IMR-90 (cell line): ENCODE measurements at regions not wholly inside any gene's neighbourhood (a gene's known extent, or its start where the extent isn't known, plus 50 kb on each side); places are given as distances from the start of the nearest gene placed in this dataset.

Experiments
- ATAC-seq: fragments of 200-7000 bp; cut with Tn5 transposase; 2 replicates; pipeline ENCODE4 v1.9.1; 2020; ENCODE audit warnings: low read depth, mild to moderate bottlenecking, moderate library complexity
- BruUV-seq: library from RNA; stranded (reverse); fragments of 400-500 nt; replicated peaks from 2 replicates; lab custom pipeline; 2021; lab: Mats Ljungman, UMichigan
- CTCF ChIA-PET: fragments of 300-600 bp; formaldehyde crosslinking; extraction: SDS; loops from one replicate; lab custom pipeline; 2021; ENCODE audit warnings: antibody characterized with exemption; lab: Yijun Ruan, JAX
- POLR2A ChIA-PET: fragments of 300-600 bp; sonication (Branson Sonifier 250); formaldehyde crosslinking; loops from one replicate; lab custom pipeline; 2022; ENCODE audit warnings: antibody characterized with exemption; ENCODE audit not compliant: unreplicated experiment; lab: Charles Lee
- DNase-seq: peaks from one replicate; pipeline ENCODE4 v3.0.0; 2013
- H2AFZ ChIP-seq: replicated peaks from 2 replicates; pipeline ENCODE3; 2013; ENCODE audit warnings: low read length, mild to moderate bottlenecking; ENCODE audit not compliant: poor library complexity
- H2AK5ac ChIP-seq: 2 replicates; pipeline ENCODE4 v1.6.1; 2013; ENCODE audit warnings: low read depth, low read length, inconsistent platforms
- H2AK9ac ChIP-seq: replicated peaks from 2 replicates; pipeline ENCODE3; 2013; ENCODE audit warnings: mild to moderate bottlenecking, low read depth, low read length, moderate library complexity; ENCODE audit not compliant: poor library complexity
- H2BK120ac ChIP-seq: 2 replicates; pipeline ENCODE4 v1.6.1; 2013; ENCODE audit warnings: low read depth, low read length, inconsistent platforms
- H2BK15ac ChIP-seq: 3 replicates; pipeline ENCODE4 v1.6.1; 2013; ENCODE audit warnings: low read depth, low read length, inconsistent platforms
- H2BK20ac ChIP-seq: 2 replicates; pipeline ENCODE4 v1.6.1; 2013; ENCODE audit warnings: low read depth, mild to moderate bottlenecking, inconsistent platforms, low read length, moderate library complexity
- H2BK5ac ChIP-seq: 2 replicates; pipeline ENCODE4 v1.6.1; 2013; ENCODE audit warnings: mild to moderate bottlenecking, low read depth, low read length, inconsistent platforms; ENCODE audit not compliant: poor library complexity, severe bottlenecking
- H3K14ac ChIP-seq: replicated peaks from 2 replicates; pipeline ENCODE4 v1.6.1; 2013; ENCODE audit warnings: low read depth, low read length, inconsistent platforms
- H3K18ac ChIP-seq: 2 replicates; pipeline ENCODE4 v1.6.1; 2013; ENCODE audit warnings: low read depth, low read length, control low read depth
- H3K23ac ChIP-seq: 2 replicates; pipeline ENCODE4 v1.6.1; 2013; ENCODE audit warnings: low read depth, low read length, inconsistent platforms
- H3K27ac ChIP-seq: 2 replicates; pipeline ENCODE4 v1.5.1; 2013; ENCODE audit warnings: mild to moderate bottlenecking, control low read depth, low read length; ENCODE audit not compliant: insufficient read depth
- H3K27me3 ChIP-seq: 2 replicates; pipeline ENCODE4 v1.6.1; 2013; ENCODE audit warnings: low read length; ENCODE audit not compliant: control insufficient read depth, insufficient read depth
- H3K36me3 ChIP-seq: 2 replicates; pipeline ENCODE4 v1.6.1; 2013; ENCODE audit warnings: low read length, mixed read lengths; ENCODE audit not compliant: control insufficient read depth, insufficient read depth
- H3K4ac ChIP-seq: 2 replicates; pipeline ENCODE4 v1.6.1; 2013; ENCODE audit warnings: low read depth, low read length, inconsistent platforms
- H3K4me1 ChIP-seq: 2 replicates; pipeline ENCODE4 v1.6.1; 2013; ENCODE audit warnings: low read length, mixed read lengths; ENCODE audit not compliant: control insufficient read depth, insufficient read depth
- H3K4me2 ChIP-seq: 2 replicates; pipeline ENCODE4 v1.6.1; 2013; ENCODE audit warnings: low read depth, mild to moderate bottlenecking, control low read depth, low read length, moderate library complexity
- H3K4me3 ChIP-seq: 2 replicates; pipeline ENCODE4 v1.5.1; 2013; ENCODE audit warnings: low read depth, mild to moderate bottlenecking, control low read depth, low read length, moderate library complexity; ENCODE audit not compliant: insufficient read depth
- H3K56ac ChIP-seq: 2 replicates; pipeline ENCODE4 v1.6.1; 2013; ENCODE audit warnings: low read length, inconsistent platforms; ENCODE audit not compliant: insufficient read depth; ENCODE audit errors: extremely low read depth
- H3K79me1 ChIP-seq, 2 experiments: 2 replicates each; pipeline ENCODE4 v1.6.1; 2013; ENCODE audit warnings: low read length in 2 of 2, inconsistent platforms in 1 of 2, low read depth in 1 of 2
- H3K9ac ChIP-seq: 2 replicates; pipeline ENCODE4 v1.6.1; 2013; ENCODE audit warnings: low read depth, low read length, control low read depth
- H3K9me1 ChIP-seq: 2 replicates; pipeline ENCODE4 v1.6.1; 2013; ENCODE audit warnings: low read length, inconsistent platforms; ENCODE audit not compliant: insufficient read depth
- H3K9me3 ChIP-seq: 2 replicates; pipeline ENCODE4 v1.6.1; 2013; ENCODE audit warnings: low read length; ENCODE audit not compliant: control insufficient read depth, insufficient read depth
- H4K20me1 ChIP-seq: 2 replicates; pipeline ENCODE4 v1.6.1; 2013; ENCODE audit warnings: low read length, inconsistent platforms; ENCODE audit not compliant: insufficient read depth
- H4K5ac ChIP-seq: 2 replicates; pipeline ENCODE4 v1.6.1; 2013; ENCODE audit warnings: mild to moderate bottlenecking, low read depth, low read length, control low read depth
- H4K8ac ChIP-seq, 2 experiments: 2 replicates each; pipeline ENCODE4 v1.6.1; 2013; ENCODE audit warnings: low read depth in 2 of 2, low read length in 2 of 2, control low read depth in 1 of 2, inconsistent platforms in 1 of 2
- H4K91ac ChIP-seq: 2 replicates; pipeline ENCODE4 v1.6.1; 2013; ENCODE audit warnings: low read depth, low read length, inconsistent platforms; ENCODE audit not compliant: insufficient read depth
- BHLHE40 ChIP-seq: fragments of 150-350 bp; IDR thresholded peaks from 2 replicates; pipeline ENCODE4 v1.6.1; 2016; ENCODE audit warnings: mild to moderate bottlenecking, low read depth, low read length
- CEBPB ChIP-seq: IDR thresholded peaks from 2 replicates; pipeline ENCODE4 v1.6.1; 2012; ENCODE audit warnings: low read depth, low read length, improper control_type of control experiment
- CHD1 ChIP-seq: IDR thresholded peaks from 2 replicates; pipeline ENCODE4 v1.6.1; 2012; ENCODE audit warnings: low read depth, low read length, improper control_type of control experiment
- FOS ChIP-seq: fragments of 150-350 bp; IDR thresholded peaks from 2 replicates; pipeline ENCODE4 v1.6.1; 2016; ENCODE audit warnings: low read depth, low read length
- MAFK ChIP-seq: IDR thresholded peaks from 2 replicates; pipeline ENCODE4 v1.6.1; 2012; ENCODE audit warnings: low read depth, low read length, improper control_type of control experiment
- MAZ ChIP-seq: IDR thresholded peaks from 2 replicates; pipeline ENCODE4 v1.6.1; 2012; ENCODE audit warnings: low read depth, mild to moderate bottlenecking, low read length, improper control_type of control experiment, moderate library complexity, borderline replicate concordance
- MXI1 ChIP-seq: IDR thresholded peaks from 2 replicates; pipeline ENCODE4 v1.6.1; 2012; ENCODE audit warnings: low read depth, mild to moderate bottlenecking, low read length, moderate library complexity, borderline replicate concordance
- NFE2L2 ChIP-seq: fragments of 150-350 bp; IDR thresholded peaks from 2 replicates; pipeline ENCODE4 v1.6.1; 2016; ENCODE audit warnings: low read depth, mild to moderate bottlenecking, low read length
- POLR2A ChIP-seq: IDR thresholded peaks from 2 replicates; pipeline ENCODE4 v1.6.1; 2012; ENCODE audit warnings: mild to moderate bottlenecking, low read depth, low read length
- RAD21 ChIP-seq: IDR thresholded peaks from 2 replicates; pipeline ENCODE4 v1.6.1; 2012; ENCODE audit warnings: low read length, improper control_type of control experiment
- RCOR1 ChIP-seq: IDR thresholded peaks from 2 replicates; pipeline ENCODE4 v1.6.1; 2012; ENCODE audit warnings: mild to moderate bottlenecking, low read length, improper control_type of control experiment; ENCODE audit not compliant: insufficient replicate concordance
- RFX5 ChIP-seq: IDR thresholded peaks from 2 replicates; pipeline ENCODE4 v1.8.0; 2012; ENCODE audit warnings: low read depth, mild to moderate bottlenecking, low read length, moderate library complexity
- SMC3 ChIP-seq: fragments of 150-350 bp; IDR thresholded peaks from 2 replicates; pipeline ENCODE4 v1.6.1; 2016; ENCODE audit warnings: low read depth, mild to moderate bottlenecking, antibody characterized with exemption, low read length, moderate library complexity
- WGBS, 2 experiments: methylation state at CpG; one replicate each; pipeline versions ENCODE4 v1.1.5 to v1.1.7; 2013; ENCODE audit warnings: missing lambda C conversion rate in 2 of 2; ENCODE audit not compliant: insufficient read length in 1 of 2; ENCODE audit errors: extremely low coverage in 2 of 2; 5-methylcytosine and 5-hydroxymethylcytosine counted together
- dilution Hi-C: fragments of 300-500 bp; cut with HindIII; formaldehyde crosslinking; loops from one replicate; pipeline ENCODE4 v1.14.3; 2018; ENCODE audit warnings: low sequenced_read_pairs; ENCODE audit not compliant: unreplicated experiment
- in situ Hi-C: fragments of 300-500 bp; cut with MboI; formaldehyde crosslinking; loops from 3 replicates; pipeline ENCODE4 v1.14.3; 2019; ENCODE audit warnings: low sequenced_read_pairs, inconsistent platforms, mixed read lengths
- intact Hi-C: fragments of 100-400 bp; cut with micrococcal nuclease; formaldehyde crosslinking; loops from 2 replicates; pipeline ENCODE4 v1.10.0; 2022
- TF ChIP-seq, protein P1 (sequence below): fragments of 150-350 bp; IDR thresholded peaks from 2 replicates; pipeline ENCODE4 v1.6.1; 2016; ENCODE audit warnings: low read depth, mild to moderate bottlenecking, low read length, moderate library complexity, borderline replicate concordance
- TF ChIP-seq, protein P2 (sequence below): conservative IDR thresholded peaks from 2 replicates; pipeline ENCODE4 v1.5.1; 2012; ENCODE audit warnings: mild to moderate bottlenecking, low read depth, low read length, improper control_type of control experiment
- TF ChIP-seq, protein P3 (sequence below): fragments of 150-350 bp; IDR thresholded peaks from 2 replicates; pipeline ENCODE4 v1.6.1; 2017; ENCODE audit warnings: mild to moderate bottlenecking, antibody characterized with exemption, low read length, low read depth

DNA sequence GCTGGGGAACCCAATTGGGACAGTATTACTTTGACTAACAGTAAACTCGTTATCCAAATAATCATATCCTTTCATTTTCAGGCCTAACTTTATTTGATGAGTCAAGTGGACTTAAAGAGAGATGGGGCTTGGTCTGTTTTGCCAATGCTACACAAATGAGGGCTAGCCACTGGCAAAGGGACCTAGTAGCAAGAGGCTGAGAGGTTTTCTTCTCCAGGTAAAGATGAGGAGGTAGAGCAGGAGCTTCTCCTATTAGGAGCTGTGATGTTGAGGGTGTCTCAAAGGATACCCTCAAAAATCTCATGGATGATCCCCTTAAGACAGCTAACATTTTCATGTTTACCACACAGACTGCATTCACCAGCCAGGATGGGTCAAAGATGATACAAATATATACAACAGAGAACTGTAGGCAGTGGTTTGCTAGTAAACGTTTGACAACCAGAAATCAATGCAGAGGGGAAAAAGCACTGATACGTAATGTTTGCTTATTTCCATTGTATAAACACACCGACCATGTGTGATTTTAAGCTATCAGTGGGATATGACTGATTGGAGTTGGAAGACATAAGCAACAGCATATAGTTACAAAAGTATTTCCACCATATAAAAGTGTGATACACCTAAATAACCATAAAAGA, 153.3 kb downstream of the IBTK start:
- Histone ChIP-seq H4K5ac (no peak overlapping the region), H2BK15ac (no peak overlapping the region), H2AK5ac (no peak overlapping the region), H3K79me1 (no peaks in the 10 kb centered on the region), H4K8ac (no peak overlapping the region), H3K9me3 (no peaks in the 10 kb centered on the region), H2BK20ac (no peak overlapping the region), H2BK120ac (no peak overlapping the region), H3K9ac (no peak overlapping the region), H4K91ac (no peak overlapping the region), H3K27me3 (no peaks in the 10 kb centered on the region), H3K23ac (no peak overlapping the region), H2AFZ (no peak overlapping the region), H3K27ac (no peak overlapping the region), H3K4me1 (no peaks in the 10 kb centered on the region), H3K18ac (no peak overlapping the region), H3K56ac (no peak overlapping the region), H3K9me1 (no peaks in the 10 kb centered on the region), H3K4ac (no peak overlapping the region), H3K4me3 (no peak overlapping the region), H2BK5ac (no peak overlapping the region), H3K14ac (no peak overlapping the region), H4K20me1 (no peaks in the 10 kb centered on the region), H3K36me3 (no peaks in the 10 kb centered on the region), H3K4me2 (no peak overlapping the region), H2AK9ac (no peak overlapping the region)
- ATAC-seq (no peak), DNase-seq (no peak)
- ChIA-PET POLR2A (no interaction called here), CTCF (no interaction called here)
- TF ChIP-seq CEBPB (no peak), FOS (no peak), MXI1 (no peak), CHD1 (no peak), BHLHE40 (no peak), NFE2L2 (no peak), MAFK (no peak), POLR2A (no peak), MAZ (no peak), SMC3 (no peak), RCOR1 (no peak), RFX5 (no peak), RAD21 (no peak)
- TF ChIP-seq, protein P1, sequence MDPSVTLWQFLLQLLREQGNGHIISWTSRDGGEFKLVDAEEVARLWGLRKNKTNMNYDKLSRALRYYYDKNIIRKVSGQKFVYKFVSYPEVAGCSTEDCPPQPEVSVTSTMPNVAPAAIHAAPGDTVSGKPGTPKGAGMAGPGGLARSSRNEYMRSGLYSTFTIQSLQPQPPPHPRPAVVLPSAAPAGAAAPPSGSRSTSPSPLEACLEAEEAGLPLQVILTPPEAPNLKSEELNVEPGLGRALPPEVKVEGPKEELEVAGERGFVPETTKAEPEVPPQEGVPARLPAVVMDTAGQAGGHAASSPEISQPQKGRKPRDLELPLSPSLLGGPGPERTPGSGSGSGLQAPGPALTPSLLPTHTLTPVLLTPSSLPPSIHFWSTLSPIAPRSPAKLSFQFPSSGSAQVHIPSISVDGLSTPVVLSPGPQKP: no peak
- TF ChIP-seq, protein P2, sequence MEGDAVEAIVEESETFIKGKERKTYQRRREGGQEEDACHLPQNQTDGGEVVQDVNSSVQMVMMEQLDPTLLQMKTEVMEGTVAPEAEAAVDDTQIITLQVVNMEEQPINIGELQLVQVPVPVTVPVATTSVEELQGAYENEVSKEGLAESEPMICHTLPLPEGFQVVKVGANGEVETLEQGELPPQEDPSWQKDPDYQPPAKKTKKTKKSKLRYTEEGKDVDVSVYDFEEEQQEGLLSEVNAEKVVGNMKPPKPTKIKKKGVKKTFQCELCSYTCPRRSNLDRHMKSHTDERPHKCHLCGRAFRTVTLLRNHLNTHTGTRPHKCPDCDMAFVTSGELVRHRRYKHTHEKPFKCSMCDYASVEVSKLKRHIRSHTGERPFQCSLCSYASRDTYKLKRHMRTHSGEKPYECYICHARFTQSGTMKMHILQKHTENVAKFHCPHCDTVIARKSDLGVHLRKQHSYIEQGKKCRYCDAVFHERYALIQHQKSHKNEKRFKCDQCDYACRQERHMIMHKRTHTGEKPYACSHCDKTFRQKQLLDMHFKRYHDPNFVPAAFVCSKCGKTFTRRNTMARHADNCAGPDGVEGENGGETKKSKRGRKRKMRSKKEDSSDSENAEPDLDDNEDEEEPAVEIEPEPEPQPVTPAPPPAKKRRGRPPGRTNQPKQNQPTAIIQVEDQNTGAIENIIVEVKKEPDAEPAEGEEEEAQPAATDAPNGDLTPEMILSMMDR: no peak
- TF ChIP-seq, protein P3, sequence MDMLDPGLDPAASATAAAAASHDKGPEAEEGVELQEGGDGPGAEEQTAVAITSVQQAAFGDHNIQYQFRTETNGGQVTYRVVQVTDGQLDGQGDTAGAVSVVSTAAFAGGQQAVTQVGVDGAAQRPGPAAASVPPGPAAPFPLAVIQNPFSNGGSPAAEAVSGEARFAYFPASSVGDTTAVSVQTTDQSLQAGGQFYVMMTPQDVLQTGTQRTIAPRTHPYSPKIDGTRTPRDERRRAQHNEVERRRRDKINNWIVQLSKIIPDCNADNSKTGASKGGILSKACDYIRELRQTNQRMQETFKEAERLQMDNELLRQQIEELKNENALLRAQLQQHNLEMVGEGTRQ: no peak
- BruUV-seq: no TSS peak
- dilution Hi-C loops (no loop called here), intact Hi-C loops (no loop called here), in situ Hi-C loops (no loop called here)
- no CpG with 5 or more reads among the region's 4 CpGs for WGBS, 2 experiments
